SU-DHL-6 (cell line): ENCODE measurements at regions not wholly inside any gene's neighbourhood (a gene's known extent, or its start where the extent isn't known, plus 50 kb on each side); places are given as distances from the start of the nearest gene placed in this dataset.

Experiments
- H2AFZ ChIP-seq: fragments of 200-600 bp; sonication (generic); 2 replicates; pipeline ENCODE4 v1.6.1; 2014; ENCODE audit warnings: low read depth, mild to moderate bottlenecking, moderate library complexity, mixed read lengths, antibody characterized with exemption, low read length; ENCODE audit not compliant: severe bottlenecking
- H3F3A ChIP-seq: fragments of 200-600 bp; shearing (Covaris generic); 2 replicates; pipeline ENCODE4 v1.6.0; 2016; ENCODE audit warnings: antibody characterized with exemption, mild to moderate bottlenecking; ENCODE audit not compliant: insufficient read depth
- H3K27ac ChIP-seq: fragments of 200-600 bp; sonication (generic); 2 replicates; pipeline ENCODE4 v1.5.1; 2016; ENCODE audit warnings: low read depth, mild to moderate bottlenecking, low read length, moderate library complexity, mixed read lengths
- H3K27me3 ChIP-seq: fragments of 200-600 bp; sonication (generic), shearing (Covaris generic); 2 replicates; pipeline ENCODE4 v1.6.0; 2014; ENCODE audit warnings: mild to moderate bottlenecking, low read length
- H3K36me3 ChIP-seq: fragments of 200-600 bp; sonication (generic); 2 replicates; pipeline ENCODE4 v1.6.1; 2014; ENCODE audit warnings: mild to moderate bottlenecking, low read length, mixed read lengths
- H3K4me2 ChIP-seq: fragments of 300-600, 200-600 bp; shearing (Covaris generic), sonication (generic); 2 replicates; pipeline ENCODE4 v1.6.0; 2014; ENCODE audit warnings: low read length, low read depth, mild to moderate bottlenecking; ENCODE audit not compliant: poor library complexity, severe bottlenecking
- H3K4me3 ChIP-seq: fragments of 200-600 bp; sonication (generic); 2 replicates; pipeline ENCODE4 v1.5.1; 2014; ENCODE audit warnings: antibody characterized with exemption, low read length, mild to moderate bottlenecking, mixed read lengths; ENCODE audit not compliant: insufficient read depth, poor library complexity, severe bottlenecking
- H3K79me2 ChIP-seq: fragments of 200-600 bp; sonication (generic); 2 replicates; pipeline ENCODE4 v1.6.1; 2014; ENCODE audit warnings: mild to moderate bottlenecking, low read length, moderate library complexity; ENCODE audit not compliant: insufficient read depth
- H3K9ac ChIP-seq: fragments of 200-600 bp; sonication (generic); 2 replicates; pipeline ENCODE4 v1.7.0; 2014; ENCODE audit warnings: mild to moderate bottlenecking, low read length
- H3K9me2 ChIP-seq: fragments of 200-600 bp; sonication (generic); replicated peaks from 2 replicates; pipeline ENCODE4 v1.6.1; 2014; ENCODE audit warnings: low read length; ENCODE audit not compliant: insufficient read depth
- H3K9me3 ChIP-seq: fragments of 200-600 bp; sonication (generic); 2 replicates; pipeline ENCODE4 v1.6.1; 2014; ENCODE audit warnings: low read length, mixed read lengths; ENCODE audit not compliant: insufficient read depth
- H4K20me1 ChIP-seq: fragments of 200-600 bp; sonication (generic); 2 replicates; pipeline ENCODE4 v1.6.1; 2014; ENCODE audit warnings: low read depth, mild to moderate bottlenecking, antibody characterized with exemption, low read length, moderate library complexity, mixed read lengths
- CTCF ChIP-seq: fragments of 200-600 bp; sonication (generic); IDR thresholded peaks from one replicate; pipeline ENCODE4 v1.5.1; 2017; ENCODE audit warnings: antibody characterized with exemption, mild to moderate bottlenecking, low read length, moderate library complexity; ENCODE audit not compliant: insufficient read depth, poor library complexity, severe bottlenecking
- EZH2phosphoT487 ChIP-seq: fragments of 200-600 bp; sonication (generic), shearing (Covaris generic); conservative IDR thresholded peaks from 2 replicates; pipeline ENCODE4 v1.6.1; 2018; ENCODE audit warnings: mild to moderate bottlenecking, antibody characterized with exemption, low read length, moderate library complexity, mixed read lengths

GRCh38 chr1:106680216-106680615 lies 376.3 kb upstream of the PRMT6 start:
- H3K9ac ChIP-seq, result no peak overlapping the region
- H3K9me3 ChIP-seq, result no peaks in the 10 kb centered on the region
- no peak for TF ChIP-seq EZH2phosphoT487
- no peak for TF ChIP-seq CTCF
- H3F3A ChIP-seq, result no peaks in the 10 kb centered on the region
- H3K36me3 ChIP-seq, result no peaks in the 10 kb centered on the region
- no peaks in the 10 kb centered on the region for H3K27me3 ChIP-seq
- no peaks in the 10 kb centered on the region for H3K9me2 ChIP-seq
- no peak overlapping the region for H3K4me2 ChIP-seq
- no peaks in the 10 kb centered on the region for H3K79me2 ChIP-seq
- no peak overlapping the region for H2AFZ ChIP-seq
- H3K27ac ChIP-seq, result no peak overlapping the region
- H3K4me3 ChIP-seq, result no peak overlapping the region
- no peaks in the 10 kb centered on the region for H4K20me1 ChIP-seq

- Histone ChIP-seq H2AFZ (no peak overlapping the region), H3K4me2 (no peak overlapping the region), H3K9me3 (no peaks in the 10 kb centered on the region), H3K4me3 (no peak overlapping the region), H3K79me2 (no peaks in the 10 kb centered on the region), H3K9ac (no peak overlapping the region), H3K27ac (no peak overlapping the region), H3K36me3 (no peaks in the 10 kb centered on the region), H4K20me1 (no peaks in the 10 kb centered on the region), H3K9me2 (no peaks in the 10 kb centered on the region), H3K27me3 (no peaks in the 10 kb centered on the region), H3F3A (no peaks in the 10 kb centered on the region)
- TF ChIP-seq EZH2phosphoT487, result no peak
- TF ChIP-seq CTCF, result no peak
Measured at GRCh38 chr1:106680776-106681344, 375.6 kb upstream of the PRMT6 start.

- no peaks in the 10 kb centered on the region for H3F3A ChIP-seq
- no peaks in the 10 kb centered on the region for H3K9me3 ChIP-seq
- no peak overlapping the region for H3K4me3 ChIP-seq
- H3K79me2 ChIP-seq, result no peaks in the 10 kb centered on the region
- no peak for TF ChIP-seq EZH2phosphoT487
- TF ChIP-seq CTCF, result no peak
- no peaks in the 10 kb centered on the region for H4K20me1 ChIP-seq
- H3K27me3 ChIP-seq, result no peaks in the 10 kb centered on the region
- no peak overlapping the region for H3K27ac ChIP-seq
- H3K4me2 ChIP-seq, result no peak overlapping the region
- H2AFZ ChIP-seq, result no peak overlapping the region
- H3K36me3 ChIP-seq, result no peaks in the 10 kb centered on the region
- no peaks in the 10 kb centered on the region for H3K9me2 ChIP-seq
- no peak overlapping the region for H3K9ac ChIP-seq
Measured at GRCh38 chr1:106681939-106682522, 374.4 kb upstream of the PRMT6 start.
